HepG2 (cell line): ENCODE measurements at regions not wholly inside any gene's neighbourhood (a gene's known extent, or its start where the extent isn't known, plus 50 kb on each side); places are given as distances from the start of the nearest gene placed in this dataset.

Source experiments
- ATAC-seq: fragments of 200-7000 bp; cut with Tn5 transposase; 3 replicates; pipeline ENCODE4 v1.9.1; 2020; ENCODE audit warnings: mild to moderate bottlenecking, moderate library complexity
- BruUV-seq: library from RNA; stranded (reverse); fragments of 400-500 nt; replicated peaks from 2 replicates; lab custom pipeline; 2021; lab: Mats Ljungman, UMichigan
- CTCF ChIA-PET: fragments of 300-600 bp; formaldehyde crosslinking; extraction: SDS; loops from one replicate; lab custom pipeline; 2021; ENCODE audit warnings: low total read pairs, inconsistent platforms, low intra/inter-chr PET ratio; lab: Yijun Ruan, JAX
- POLR2A ChIA-PET: fragments of 350-600 bp; sonication (Branson Sonifier 250); formaldehyde crosslinking; loops from one replicate; lab custom pipeline; 2020; ENCODE audit warnings: antibody characterized with exemption, inconsistent platforms; lab: Yijun Ruan, JAX
- DNase-seq: peaks from one replicate; pipeline ENCODE4 v3.0.0-alpha.2; 2015; ENCODE audit warnings: low spot score
- FAIRE-seq: peaks from 3 replicates; lab custom pipeline; 2011; peaks lifted over from hg19 to GRCh38; lab: Jason Lieb, UNC
- H2AFZ ChIP-seq: one replicate; pipeline ENCODE4 v1.6.1; 2011; ENCODE audit warnings: low read length, inconsistent platforms
- H3K27ac ChIP-seq: fragments of 300-600 bp; 3 replicates; pipeline ENCODE4 v1.8.0; 2011; ENCODE audit warnings: mixed run types, mild to moderate bottlenecking, mixed read lengths, low read length, inconsistent platforms; ENCODE audit not compliant: insufficient read depth; ENCODE audit errors: extremely low read length
- H3K27me3 ChIP-seq, 2 experiments: fragments of 200-600 bp in 1 of 2; 2 replicates in 1 of 2; 3 replicates in 1 of 2; pipeline versions ENCODE4 v1.6.0 to v1.8.0; 2011; ENCODE audit warnings: low read length in 2 of 2, mild to moderate bottlenecking in 2 of 2, moderate library complexity in 2 of 2, inconsistent platforms in 1 of 2; ENCODE audit not compliant: insufficient read depth in 2 of 2, control insufficient read depth in 1 of 2
- H3K36me3 ChIP-seq, 2 experiments: fragments of 200-600 bp in 1 of 2; replicated peaks in 1 of 2; 2 replicates in 1 of 2; 3 replicates in 1 of 2; pipeline versions ENCODE4 v1.5.1 to v1.8.0; 2011; ENCODE audit warnings: low read length in 2 of 2, inconsistent platforms in 1 of 2; ENCODE audit not compliant: insufficient read depth in 2 of 2, control insufficient read depth in 1 of 2
- H3K4me1 ChIP-seq: 2 replicates; pipeline ENCODE4 v1.5.1; 2012; ENCODE audit warnings: low read length, inconsistent platforms; ENCODE audit not compliant: insufficient read depth
- H3K4me2 ChIP-seq: 2 replicates; pipeline ENCODE4 v1.6.0; 2011; ENCODE audit warnings: low read depth, low read length, inconsistent platforms
- H3K4me3 ChIP-seq, 3 experiments: fragments of 200-600 bp in 1 of 3; sonication (generic), shearing (Covaris generic) in 1 of 3; replicated peaks in 1 of 3; 2 replicates each; pipeline ENCODE4 v1.5.1; 2011 to 2016; ENCODE audit warnings: low read length in 3 of 3, inconsistent platforms in 2 of 3, low read depth in 2 of 3, mild to moderate bottlenecking in 2 of 3, control low read depth in 1 of 3, mixed read lengths in 1 of 3; ENCODE audit not compliant: insufficient read depth in 1 of 3
- H3K79me2 ChIP-seq: one replicate; pipeline ENCODE4 v1.6.1; 2011; ENCODE audit warnings: low read length, inconsistent platforms; ENCODE audit not compliant: insufficient read depth
- H3K9ac ChIP-seq: 2 replicates; pipeline ENCODE4 v1.6.0; 2011; ENCODE audit warnings: mild to moderate bottlenecking, low read depth, low read length, inconsistent platforms; ENCODE audit not compliant: insufficient read depth
- H3K9me3 ChIP-seq: 2 replicates; pipeline ENCODE4 v1.5.1; 2012; ENCODE audit warnings: mild to moderate bottlenecking, low read length
- H4K20me1 ChIP-seq: 2 replicates; pipeline ENCODE4 v1.6.0; 2011; ENCODE audit warnings: inconsistent platforms, mild to moderate bottlenecking, low read length, moderate library complexity; ENCODE audit not compliant: insufficient read depth
- CEBPZ ChIP-seq: IDR thresholded peaks from 2 replicates; pipeline ENCODE4 v1.6.1; 2012; ENCODE audit warnings: low read length, improper control_type of control experiment
- KLF9 ChIP-seq: IDR thresholded peaks from 2 replicates; pipeline ENCODE4 v1.6.1; 2016; ENCODE audit warnings: low read depth
- LBX2 ChIP-seq: sonication (generic); formaldehyde crosslinking; IDR thresholded peaks from 2 replicates; pipeline ENCODE4 v1.5.0; 2020; ENCODE audit warnings: missing genetic modification reagents, mild to moderate bottlenecking, borderline replicate concordance
- MTF1 ChIP-seq: sonication (generic); formaldehyde crosslinking; IDR thresholded peaks from 2 replicates; pipeline ENCODE4 v1.5.0; 2020; ENCODE audit warnings: missing genetic modification reagents
- SMYD3 ChIP-seq: sonication (generic); formaldehyde crosslinking; IDR thresholded peaks from 2 replicates; pipeline ENCODE4 v1.8.1; 2023; ENCODE audit warnings: mild to moderate bottlenecking, missing genetic modification reagents
- SNAPC4 ChIP-seq: sonication (generic); formaldehyde crosslinking; IDR thresholded peaks from 2 replicates; pipeline ENCODE4 v1.4.0; 2020; ENCODE audit warnings: mild to moderate bottlenecking, missing genetic modification reagents
- STAT6 ChIP-seq: sonication (generic); formaldehyde crosslinking; IDR thresholded peaks from 2 replicates; pipeline ENCODE4 v1.4.0; 2020; ENCODE audit warnings: missing genetic modification reagents, mild to moderate bottlenecking, borderline replicate concordance
- ZBTB8A ChIP-seq: sonication (generic); formaldehyde crosslinking; IDR thresholded peaks from 2 replicates; pipeline ENCODE4 v1.4.0; 2020; ENCODE audit warnings: mild to moderate bottlenecking, low read depth, missing genetic modification reagents, borderline replicate concordance
- ZNF703 ChIP-seq: sonication (generic); formaldehyde crosslinking; IDR thresholded peaks from 2 replicates; pipeline ENCODE4 v1.5.1; 2020; ENCODE audit warnings: missing genetic modification reagents, mild to moderate bottlenecking, moderate library complexity, borderline replicate concordance
- WGBS: methylation state at CpG from one replicate; pipeline ENCODE4 v1.1.6; 2017; ENCODE audit warnings: low lambda C conversion rate; 5-methylcytosine and 5-hydroxymethylcytosine counted together
- in situ Hi-C: cut with HindIII; loops from 2 replicates; pipeline ENCODE4 v1.10.0; 2017; ENCODE audit warnings: low pct_unique_long_range_greater_than_20kb; ENCODE audit not compliant: extremely low pct_ligation_motif_present
- intact Hi-C: fragments of 100-400 bp; cut with micrococcal nuclease; formaldehyde crosslinking; loops from one replicate; pipeline ENCODE4 v1.10.0; 2022; ENCODE audit not compliant: unreplicated experiment

- TF ChIP-seq CEBPZ (no peak), KLF9 (CRISPR knock-in tag) (no peak), ZBTB8A (CRISPR knock-in tag) (no peak), ZNF703 (no peak), MTF1 (no peak), LBX2 (CRISPR knock-in tag) (no peak), SMYD3 (CRISPR knock-in tag) (no peak)
These were observed 359.3 kb downstream of the EFNB2 start (continued) for GRCh38 chr13:106176117-106176516.

GRCh38 chr13:106173891-106174610 lies 361.4 kb downstream of the EFNB2 start:
- intact Hi-C loops = no loop called here
- POLR2A ChIA-PET = no interaction called here
- Histone ChIP-seq H4K20me1 (no peaks in the 10 kb centered on the region), H3K4me3 (no peak overlapping the region), H3K4me2 (no peak overlapping the region), H3K9ac (no peak overlapping the region), H2AFZ (no peak overlapping the region), H3K27ac (no peak overlapping the region), H3K36me3 (no peaks in the 10 kb centered on the region), H3K4me1 (no peaks in the 10 kb centered on the region), H3K27me3 (no peaks in the 10 kb centered on the region; a peak in 1 of 5 replicates), H3K9me3 (no peaks in the 10 kb centered on the region), H3K79me2 (no peaks in the 10 kb centered on the region)
- CTCF ChIA-PET = no interaction called here
- 1% methylated on average over 7 of the region's 7 CpGs for WGBS
- ATAC-seq (no peak), FAIRE-seq (no peak), DNase-seq (no peak)
- BruUV-seq = no TSS peak
- in situ Hi-C loops = no loop called here
- TF ChIP-seq STAT6 = no peak
- no peak for TF ChIP-seq SNAPC4 (CRISPR knock-in tag)
